AG10803 (cell line): ENCODE measurements at regions not wholly inside any gene's neighbourhood (a gene's known extent, or its start where the extent isn't known, plus 50 kb on each side); places are given as distances from the start of the nearest gene placed in this dataset.

Experiments
- DNase-seq: peaks from one replicate; pipeline ENCODE4 v3.0.0; 2010; ENCODE audit warnings: low read depth
- H3K4me3 ChIP-seq: 2 replicates; pipeline ENCODE4 v1.5.1; 2011; ENCODE audit warnings: mild to moderate bottlenecking, low read length, control low read depth
- TF ChIP-seq, protein P1 (sequence below): conservative IDR thresholded peaks from 2 replicates; pipeline ENCODE4 v1.5.1; 2011; ENCODE audit warnings: mild to moderate bottlenecking, low read length, control low read depth, inconsistent platforms

DNA sequence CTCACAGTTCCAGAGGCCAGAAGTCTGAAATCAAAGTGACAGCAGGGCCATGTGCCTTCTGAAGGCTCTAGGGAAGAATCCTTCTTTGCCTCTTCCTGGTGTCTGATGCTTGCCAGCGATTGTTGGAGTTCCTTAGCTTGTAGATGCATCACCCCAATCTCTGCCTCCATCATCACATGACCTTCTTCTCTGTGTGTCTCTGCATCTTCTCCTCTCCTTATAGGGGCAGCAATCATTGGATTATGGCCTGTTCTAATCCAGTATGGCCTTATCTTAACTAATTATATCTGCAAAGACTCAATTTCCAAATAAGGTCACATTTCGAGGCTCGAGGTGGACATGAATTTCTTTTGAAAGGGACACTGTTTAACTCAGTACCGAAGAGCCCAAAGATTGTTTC lies 71.7 kb upstream of the RAI2 start:
- TF ChIP-seq, protein P1, sequence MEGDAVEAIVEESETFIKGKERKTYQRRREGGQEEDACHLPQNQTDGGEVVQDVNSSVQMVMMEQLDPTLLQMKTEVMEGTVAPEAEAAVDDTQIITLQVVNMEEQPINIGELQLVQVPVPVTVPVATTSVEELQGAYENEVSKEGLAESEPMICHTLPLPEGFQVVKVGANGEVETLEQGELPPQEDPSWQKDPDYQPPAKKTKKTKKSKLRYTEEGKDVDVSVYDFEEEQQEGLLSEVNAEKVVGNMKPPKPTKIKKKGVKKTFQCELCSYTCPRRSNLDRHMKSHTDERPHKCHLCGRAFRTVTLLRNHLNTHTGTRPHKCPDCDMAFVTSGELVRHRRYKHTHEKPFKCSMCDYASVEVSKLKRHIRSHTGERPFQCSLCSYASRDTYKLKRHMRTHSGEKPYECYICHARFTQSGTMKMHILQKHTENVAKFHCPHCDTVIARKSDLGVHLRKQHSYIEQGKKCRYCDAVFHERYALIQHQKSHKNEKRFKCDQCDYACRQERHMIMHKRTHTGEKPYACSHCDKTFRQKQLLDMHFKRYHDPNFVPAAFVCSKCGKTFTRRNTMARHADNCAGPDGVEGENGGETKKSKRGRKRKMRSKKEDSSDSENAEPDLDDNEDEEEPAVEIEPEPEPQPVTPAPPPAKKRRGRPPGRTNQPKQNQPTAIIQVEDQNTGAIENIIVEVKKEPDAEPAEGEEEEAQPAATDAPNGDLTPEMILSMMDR = no peak
- no peak overlapping the region for H3K4me3 ChIP-seq
- no peak for DNase-seq

DNA sequence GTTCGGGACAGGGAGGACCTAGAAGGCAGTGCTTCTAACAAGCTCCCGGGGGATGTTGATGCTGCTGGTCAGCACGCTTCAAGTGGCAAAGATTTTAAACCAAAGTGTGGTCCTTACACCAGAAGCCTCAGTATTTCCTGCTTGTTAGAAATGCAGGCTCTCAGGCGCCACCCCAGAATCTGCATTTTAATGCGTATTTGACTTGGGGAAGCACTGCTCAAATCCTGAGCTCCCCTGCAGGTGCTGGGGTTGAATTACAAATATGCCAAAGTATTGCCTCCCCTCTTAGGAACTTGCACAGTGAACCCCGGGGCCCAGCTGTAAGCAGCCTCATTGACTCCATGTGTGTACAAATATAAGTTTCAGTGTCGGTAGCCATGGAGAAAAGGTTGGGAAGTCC lies 70.8 kb upstream of the RAI2 start:
- no peak overlapping the region for H3K4me3 ChIP-seq
- TF ChIP-seq, protein P1 = no peak
- DNase-seq = no peak

DNA sequence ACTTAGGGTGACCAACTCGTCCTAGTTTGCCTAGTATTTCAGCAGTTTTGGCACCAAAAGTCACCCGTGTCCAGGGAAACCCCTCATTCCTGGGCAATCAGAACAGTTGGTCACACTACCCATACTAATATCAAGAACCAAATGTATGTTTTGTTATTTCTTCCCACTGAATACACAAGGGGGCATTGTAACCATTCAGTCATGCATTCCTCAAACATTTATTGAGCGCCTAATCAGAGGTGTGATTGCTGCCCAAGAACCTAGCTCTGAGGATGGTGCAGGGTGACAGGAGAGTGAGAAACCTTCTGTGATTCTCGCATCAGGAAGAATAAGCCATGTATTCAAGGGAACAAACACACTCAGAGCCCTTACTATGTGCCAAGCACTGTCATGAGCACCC lies 69.8 kb upstream of the RAI2 start:
- no peak overlapping the region for H3K4me3 ChIP-seq
- TF ChIP-seq, protein P1 = no peak
- DNase-seq = no peak

DNA sequence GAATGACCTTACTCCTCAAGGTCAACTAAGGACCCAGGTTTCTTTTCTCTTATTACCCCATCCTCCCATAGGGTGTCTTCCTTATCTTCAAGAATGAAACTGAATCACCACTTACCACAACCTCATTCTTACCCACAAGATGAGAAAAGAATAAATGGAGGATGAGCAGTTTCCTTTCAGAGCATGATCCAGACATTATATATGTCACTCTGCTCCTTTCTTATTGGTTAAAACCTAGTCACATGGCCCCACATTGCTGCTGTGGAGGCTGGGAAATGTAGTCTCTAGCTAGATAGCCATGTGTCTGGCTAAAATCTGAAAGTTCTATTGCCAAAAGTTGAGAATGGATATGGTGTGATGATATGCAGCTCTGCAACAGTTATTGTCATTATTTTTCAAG lies 62.4 kb upstream of the RAI2 start:
- H3K4me3 ChIP-seq = no peak overlapping the region
- TF ChIP-seq, protein P1 = no peak
- no peak for DNase-seq

DNA sequence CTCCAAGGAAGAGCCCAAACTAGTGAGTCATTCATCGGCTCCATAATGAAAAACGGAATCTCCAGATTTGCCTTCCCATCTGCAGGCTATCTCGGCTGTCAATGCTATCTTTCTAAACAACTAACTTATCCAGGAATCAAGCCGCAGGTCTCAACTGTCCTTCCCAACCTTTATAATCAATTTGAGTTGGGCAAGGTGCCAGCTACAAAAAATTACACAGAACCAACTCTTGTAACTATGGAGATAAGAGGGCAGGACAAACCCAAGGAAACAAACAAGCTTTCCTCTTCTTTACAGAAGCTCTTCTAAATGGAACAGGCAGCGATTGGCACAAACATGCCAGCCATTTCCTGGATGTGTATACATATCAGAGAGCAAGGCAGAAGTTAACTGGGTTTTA lies 61.2 kb upstream of the RAI2 start:
- TF ChIP-seq, protein P1 = no peak
- DNase-seq = no peak
- no peak overlapping the region for H3K4me3 ChIP-seq

DNA sequence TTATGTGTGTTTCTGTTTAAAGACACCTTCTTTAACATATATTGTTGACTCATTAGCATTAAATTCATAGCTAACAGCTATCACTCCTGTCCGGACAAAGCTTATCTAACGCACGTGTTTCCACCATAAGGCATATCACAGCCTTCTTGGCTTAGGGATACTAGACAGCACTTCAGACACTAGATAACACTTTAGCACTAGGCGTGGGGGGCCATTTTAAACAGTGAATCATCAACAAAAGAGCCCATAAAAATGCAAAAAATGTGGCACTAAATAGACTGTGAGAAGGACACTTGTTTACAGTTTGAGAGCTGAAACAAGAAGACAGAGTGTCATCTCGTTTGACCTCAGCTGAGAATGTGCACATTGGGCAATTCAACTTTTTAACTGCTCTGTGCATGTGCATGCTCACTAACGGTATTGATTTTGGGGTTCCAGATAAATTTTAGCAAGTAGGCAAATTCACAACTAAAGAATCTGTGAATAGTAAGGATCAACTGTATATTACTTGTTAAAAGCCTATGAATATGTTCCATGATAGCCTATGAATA lies 58.9 kb upstream of the RAI2 start:
- DNase-seq = no peak
- TF ChIP-seq, protein P1 = no peak
- no peak overlapping the region for H3K4me3 ChIP-seq

DNA sequence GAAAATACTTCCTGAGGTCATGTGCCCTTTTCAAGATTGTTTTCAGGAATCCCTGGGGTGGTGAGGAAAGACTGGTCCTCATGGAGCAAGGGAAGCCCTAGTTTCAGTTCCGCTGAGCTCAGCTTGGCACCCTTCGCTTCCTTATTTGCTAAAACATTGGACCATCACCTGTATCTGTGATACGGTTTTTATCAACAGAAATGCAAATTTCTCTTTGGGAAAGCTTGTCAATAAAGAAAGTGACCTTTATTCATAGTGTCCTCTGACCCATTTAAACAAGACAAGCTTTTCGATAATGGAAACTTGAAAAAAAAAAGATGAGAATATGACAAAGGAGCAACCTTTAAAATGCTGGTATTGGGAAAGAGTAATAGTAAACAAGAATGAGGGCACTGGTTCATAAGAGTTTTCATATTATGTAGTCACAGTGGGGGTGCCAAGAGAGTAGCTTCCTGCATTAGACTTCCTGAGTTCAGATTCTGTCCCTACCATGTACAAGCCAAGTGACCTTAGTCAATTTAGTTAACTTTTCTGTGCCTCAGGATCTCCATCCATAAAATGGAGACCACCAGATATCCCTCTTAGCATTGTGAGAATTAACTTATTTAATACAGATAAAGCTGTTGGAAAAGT lies 57.0 kb upstream of the RAI2 start:
- TF ChIP-seq, protein P1 = no peak
- no peak overlapping the region for H3K4me3 ChIP-seq
- DNase-seq = no peak
